Astrocyte of the spinal cord (primary cell): ENCODE measurements at regions not wholly inside any gene's neighbourhood (a gene's known extent, or its start where the extent isn't known, plus 50 kb on each side); places are given as distances from the start of the nearest gene placed in this dataset.

ENCODE experiments used
- DNase-seq: peaks from one replicate; pipeline ENCODE4 v3.0.0; 2011; ENCODE audit warnings: low read depth, low spot score
- H3K4me3 ChIP-seq: 2 replicates; pipeline ENCODE4 v1.5.1; 2011; ENCODE audit warnings: low read depth, mild to moderate bottlenecking, low read length, moderate library complexity
- in situ Hi-C: cut with HindIII; loops from 2 replicates; pipeline ENCODE4 v1.10.0; 2017; ENCODE audit warnings: low sequenced_read_pairs
- TF ChIP-seq, protein P1 (sequence below): IDR thresholded peaks from 2 replicates; pipeline ENCODE4 v1.5.1; 2012; ENCODE audit warnings: low read depth, mild to moderate bottlenecking, low read length, inconsistent platforms

- H3K4me3 ChIP-seq: no peak overlapping the region
- DNase-seq: no peak
- in situ Hi-C loops: no loop called here
- TF ChIP-seq, protein P1, sequence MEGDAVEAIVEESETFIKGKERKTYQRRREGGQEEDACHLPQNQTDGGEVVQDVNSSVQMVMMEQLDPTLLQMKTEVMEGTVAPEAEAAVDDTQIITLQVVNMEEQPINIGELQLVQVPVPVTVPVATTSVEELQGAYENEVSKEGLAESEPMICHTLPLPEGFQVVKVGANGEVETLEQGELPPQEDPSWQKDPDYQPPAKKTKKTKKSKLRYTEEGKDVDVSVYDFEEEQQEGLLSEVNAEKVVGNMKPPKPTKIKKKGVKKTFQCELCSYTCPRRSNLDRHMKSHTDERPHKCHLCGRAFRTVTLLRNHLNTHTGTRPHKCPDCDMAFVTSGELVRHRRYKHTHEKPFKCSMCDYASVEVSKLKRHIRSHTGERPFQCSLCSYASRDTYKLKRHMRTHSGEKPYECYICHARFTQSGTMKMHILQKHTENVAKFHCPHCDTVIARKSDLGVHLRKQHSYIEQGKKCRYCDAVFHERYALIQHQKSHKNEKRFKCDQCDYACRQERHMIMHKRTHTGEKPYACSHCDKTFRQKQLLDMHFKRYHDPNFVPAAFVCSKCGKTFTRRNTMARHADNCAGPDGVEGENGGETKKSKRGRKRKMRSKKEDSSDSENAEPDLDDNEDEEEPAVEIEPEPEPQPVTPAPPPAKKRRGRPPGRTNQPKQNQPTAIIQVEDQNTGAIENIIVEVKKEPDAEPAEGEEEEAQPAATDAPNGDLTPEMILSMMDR: no peak
Measured at GRCh38 chr1:87969040-87969439, 640.4 kb downstream of the LMO4 start.

GRCh38 chr1:87972811-87973210 is 644.1 kb downstream of the LMO4 start:
- DNase-seq: peak; percentile 50
- in situ Hi-C loops: no loop called here
- TF ChIP-seq, protein P1: no peak
- H3K4me3 ChIP-seq: no peak overlapping the region

DNA sequence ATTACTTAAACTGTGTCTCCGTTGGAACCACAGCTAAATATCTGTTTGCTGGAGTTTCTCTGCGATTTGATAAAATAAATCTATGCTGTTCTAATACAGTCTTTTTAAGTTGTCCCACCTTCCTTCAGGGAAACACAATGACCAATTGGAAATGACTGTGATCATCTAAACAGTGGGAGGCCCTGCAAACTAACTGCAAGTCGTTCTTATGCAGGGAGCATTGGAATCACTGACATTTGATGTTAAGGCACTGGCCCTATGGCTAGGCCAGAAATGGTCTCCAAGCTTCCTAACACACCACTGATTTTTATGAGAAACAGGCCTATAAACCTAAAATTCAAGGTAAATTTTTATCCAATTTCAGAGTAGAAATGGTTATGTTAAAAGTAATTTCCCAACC is 645.2 kb downstream of the LMO4 start:
- TF ChIP-seq, protein P1: no peak
- no peak for DNase-seq
- in situ Hi-C loops: no loop called here
- H3K4me3 ChIP-seq: no peak overlapping the region

DNA sequence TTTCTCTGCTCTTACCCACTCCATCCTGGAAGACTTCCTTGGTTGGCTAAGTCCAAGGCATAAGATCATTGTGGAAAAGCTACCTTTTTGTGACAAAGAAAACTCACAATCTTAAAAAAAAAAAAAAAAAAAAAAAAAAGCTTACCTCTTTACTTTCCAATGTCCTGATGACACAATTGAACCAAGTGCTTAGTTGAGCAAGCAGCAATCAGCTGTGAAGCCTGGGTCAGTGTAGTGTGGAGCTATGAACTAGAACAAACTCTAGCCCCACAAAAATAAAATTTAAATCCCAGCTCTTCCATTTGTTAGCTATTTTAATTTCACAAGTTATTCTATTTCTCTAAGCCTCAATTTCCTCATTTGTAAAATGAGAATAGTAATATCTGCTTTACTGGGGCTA is 647.6 kb downstream of the LMO4 start:
- in situ Hi-C loops: no loop called here
- no peak for DNase-seq
- TF ChIP-seq, protein P1: no peak
- no peak overlapping the region for H3K4me3 ChIP-seq

DNA sequence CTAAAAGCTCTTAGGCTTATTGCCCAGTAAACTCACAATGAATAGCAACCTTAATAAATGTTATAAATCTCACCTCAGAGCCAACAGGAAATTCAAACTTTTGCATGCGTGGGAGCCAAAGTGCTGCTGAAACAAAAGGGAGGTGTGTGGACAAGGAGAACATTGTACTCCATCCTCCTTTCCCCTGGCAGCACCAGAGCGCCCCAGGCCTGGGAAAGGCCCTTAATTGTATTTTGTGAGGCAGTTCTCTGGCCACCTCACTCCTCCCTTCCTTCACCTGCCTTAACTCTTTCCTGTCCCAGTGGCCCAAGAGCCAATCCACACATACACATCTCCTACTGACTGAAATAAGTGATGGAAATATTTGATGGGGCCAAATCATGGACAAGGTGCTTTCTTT is 648.5 kb downstream of the LMO4 start:
- no peak overlapping the region for H3K4me3 ChIP-seq
- in situ Hi-C loops: no loop called here
- TF ChIP-seq, protein P1: no peak
- DNase-seq: no peak

- in situ Hi-C loops: no loop called here
- no peak for DNase-seq
- no peak overlapping the region for H3K4me3 ChIP-seq
- TF ChIP-seq, protein P1: no peak
Measured at GRCh38 chr1:87979079-87979478, 650.4 kb downstream of the LMO4 start.

DNA sequence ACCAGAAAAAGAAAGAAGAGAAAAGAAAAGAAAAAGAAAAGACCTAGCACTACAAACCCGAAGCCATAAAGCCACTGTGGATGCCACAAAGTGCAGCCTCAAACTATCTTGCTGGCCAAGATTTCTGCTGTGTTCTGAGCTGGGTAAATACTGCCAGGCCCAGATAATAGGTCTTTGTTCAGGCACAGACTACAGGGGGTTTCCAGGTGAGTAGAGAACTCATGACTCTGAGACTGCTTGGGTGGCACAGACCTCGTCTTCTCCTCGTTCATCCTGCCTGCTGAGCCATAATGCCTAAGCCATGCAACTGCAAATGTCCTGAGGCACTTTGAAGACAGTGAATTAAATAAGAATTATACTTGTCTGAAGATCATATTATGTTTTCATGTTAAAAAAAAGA is 651.8 kb downstream of the LMO4 start:
- no peak for DNase-seq
- TF ChIP-seq, protein P1: no peak
- H3K4me3 ChIP-seq: no peak overlapping the region
- in situ Hi-C loops: no loop called here
